Thymus (tissue), 11 donors: ENCODE measurements at regions not wholly inside any gene's neighbourhood (a gene's known extent, or its start where the extent isn't known, plus 50 kb on each side); places are given as distances from the start of the nearest gene placed in this dataset.
"Not testable (repeated sequence)": the region's sequence is repeated elsewhere in the genome, so short reads cannot be mapped to it uniquely, and the experiment has no call there.

ENCODE experiments used
- DNase-seq, 9 donors: peaks; one replicate each; pipeline ENCODE4 v3.0.0-alpha.2; 2013; ENCODE audit warnings: low spot score in 9 of 9, low read depth in 6 of 9, missing footprints in 1 of 9
- H3K27ac ChIP-seq, 2 donors: one replicate each; pipeline ENCODE4 v1.5.1; 2013; ENCODE audit warnings: control low read depth in 1 of 2, low read depth in 1 of 2, low read length in 1 of 2, mild to moderate bottlenecking in 1 of 2, moderate library complexity in 1 of 2
- H3K27me3 ChIP-seq, 2 donors: one replicate each; pipeline ENCODE4 v1.5.1; 2013; ENCODE audit warnings: low read length in 1 of 2; ENCODE audit not compliant: control insufficient read depth in 2 of 2, insufficient read depth in 1 of 2
- H3K36me3 ChIP-seq, 2 donors: one replicate each; pipeline ENCODE4 v1.5.1; 2013; ENCODE audit warnings: low read length in 1 of 2, mild to moderate bottlenecking in 1 of 2, moderate library complexity in 1 of 2; ENCODE audit not compliant: control insufficient read depth in 2 of 2, insufficient read depth in 2 of 2
- H3K4me1 ChIP-seq, 2 donors: one replicate each; pipeline ENCODE4 v1.5.1; 2013; ENCODE audit warnings: low read length in 2 of 2; ENCODE audit not compliant: control insufficient read depth in 2 of 2, insufficient read depth in 2 of 2
- H3K4me3 ChIP-seq, 2 donors: one replicate each; pipeline ENCODE4 v1.5.1; 2013; ENCODE audit warnings: low read length in 2 of 2, control low read depth in 1 of 2, mild to moderate bottlenecking in 1 of 2
- H3K9me3 ChIP-seq, 2 donors: one replicate each; pipeline ENCODE4 v1.5.1; 2013; ENCODE audit warnings: low read length in 1 of 2, mild to moderate bottlenecking in 1 of 2; ENCODE audit not compliant: control insufficient read depth in 2 of 2, insufficient read depth in 1 of 2
- WGBS: extraction: QIAGEN DNeasy Blood & Tissue Kit; methylation state at CpG from one replicate; pipeline ENCODE4 v1.1.7; 2013; 5-methylcytosine and 5-hydroxymethylcytosine counted together
- donor health status: healthy.

DNA sequence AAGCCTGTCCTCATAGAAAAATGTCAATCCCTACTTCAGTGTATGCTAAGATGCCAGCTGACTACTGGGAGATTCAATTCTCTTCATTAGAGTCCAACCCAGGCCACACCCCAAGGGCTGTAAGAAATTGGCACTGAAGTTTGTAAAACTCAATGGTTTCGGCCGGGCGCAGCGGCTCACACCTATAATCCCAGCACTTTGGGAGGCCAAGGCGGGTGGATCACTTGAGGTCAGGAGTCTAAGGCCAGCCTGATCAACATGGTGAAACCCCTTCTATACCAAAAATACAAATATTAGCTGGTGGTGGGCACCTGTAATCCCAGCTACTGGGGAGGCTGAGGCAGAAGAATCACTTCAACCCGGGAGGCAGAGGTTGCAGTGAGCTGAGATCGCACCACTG lies 169.2 kb downstream of the OR4M2 start:
- not testable (repeated sequence) for H3K27me3 ChIP-seq, H3K4me1 ChIP-seq, H3K27ac ChIP-seq, H3K4me3 ChIP-seq, DNase-seq, H3K36me3 ChIP-seq
- WGBS = 98% methylated on average over 7 of the region's 7 CpGs
- H3K9me3 ChIP-seq = peaks cover 0 to 11% of the 10 kb centered on the region in 2 donors

DNA sequence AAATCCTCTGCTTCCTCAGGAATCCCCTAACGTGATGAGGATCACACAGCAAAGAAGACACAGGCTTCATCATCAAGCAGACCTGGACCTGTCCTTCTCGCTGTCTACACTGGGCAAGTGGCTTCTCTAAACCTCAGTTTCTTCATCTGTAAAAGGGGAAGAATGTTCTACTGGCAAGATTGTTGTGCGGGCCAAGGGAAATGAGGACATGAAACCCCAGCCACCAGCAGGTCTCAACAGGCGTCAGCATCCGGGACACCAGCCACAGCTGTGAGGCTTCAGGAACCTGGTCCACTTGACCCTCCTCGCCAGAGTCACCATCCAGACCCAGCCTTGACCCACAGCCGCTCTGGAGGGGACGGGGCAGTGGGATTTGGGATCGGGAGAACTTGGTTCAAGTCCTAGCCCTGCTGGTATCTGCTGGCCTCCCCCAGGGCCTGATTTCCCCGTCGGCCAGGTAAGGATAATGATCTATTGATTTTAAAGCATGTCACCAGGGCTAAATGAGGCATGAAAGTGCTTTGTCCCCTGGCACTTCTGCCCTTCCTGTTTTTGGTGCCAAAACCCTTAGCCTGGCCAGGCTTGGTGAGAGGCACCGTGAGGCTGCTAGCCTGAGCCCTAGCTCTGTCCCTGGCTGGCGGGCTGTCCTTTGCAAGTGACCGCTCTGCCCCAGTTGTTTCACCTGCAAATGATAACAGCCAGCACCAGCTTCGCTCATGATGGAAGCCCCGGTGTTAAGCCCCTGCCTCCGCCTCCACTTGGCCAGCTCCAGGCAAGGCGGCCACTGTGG lies 170.4 kb downstream of the OR4M2 start:
- H3K4me3 ChIP-seq, H3K27ac ChIP-seq, H3K4me1 ChIP-seq, H3K27me3 ChIP-seq, DNase-seq, H3K36me3 ChIP-seq: not testable (repeated sequence)
- H3K9me3 ChIP-seq = peaks cover 0 to 11% of the 10 kb centered on the region in 2 donors
- 86% methylated on average over 18 of the region's 18 CpGs for WGBS

DNA sequence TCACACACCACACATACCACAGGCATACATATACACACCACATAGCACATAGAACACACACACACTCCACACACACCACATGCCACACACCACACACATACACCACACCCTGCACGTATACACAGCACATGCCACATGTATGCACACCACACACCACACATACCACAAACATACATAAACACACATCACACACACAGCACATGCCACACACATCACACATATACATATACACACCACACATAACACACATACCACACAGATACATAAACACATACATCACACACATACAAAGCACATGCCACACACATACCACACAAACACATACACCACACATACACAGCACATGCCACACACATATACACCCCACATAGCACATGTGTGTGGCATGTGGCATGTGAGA lies 171.1 kb downstream of the OR4M2 start:
- peaks cover 0 to 11% of the 10 kb centered on the region in 2 donors for H3K9me3 ChIP-seq
- no peak overlapping the region for H3K27ac ChIP-seq
- no peak for DNase-seq
- H3K27me3 ChIP-seq = no peaks in the 10 kb centered on the region
- H3K4me1 ChIP-seq = no peaks in the 10 kb centered on the region
- WGBS = 76% methylated on average over 1 of the region's 1 CpG
- H3K36me3 ChIP-seq = no peaks in the 10 kb centered on the region
- H3K4me3 ChIP-seq = no peak overlapping the region

DNA sequence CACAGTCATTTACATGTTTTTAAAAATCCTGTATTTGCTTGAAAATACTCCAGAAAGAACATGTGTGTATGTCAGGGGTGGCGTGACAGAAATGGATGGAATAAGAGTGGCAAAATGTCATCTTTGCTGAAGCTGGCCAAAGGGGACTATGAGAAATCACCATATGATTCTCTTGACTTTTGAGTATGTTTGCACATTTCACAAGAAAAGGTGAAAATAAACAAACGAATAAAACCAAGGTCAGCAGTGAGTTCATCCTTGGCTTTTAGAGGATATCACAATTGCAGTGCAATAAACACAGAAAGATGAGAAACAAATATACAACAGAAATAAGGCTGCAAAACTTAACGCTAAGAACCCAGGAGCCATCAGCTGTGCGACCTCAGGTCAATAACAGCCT lies 171.7 kb downstream of the OR4M2 start:
- not testable (repeated sequence) for H3K4me3 ChIP-seq, DNase-seq, H3K4me1 ChIP-seq, H3K27me3 ChIP-seq, H3K27ac ChIP-seq, H3K36me3 ChIP-seq
- H3K9me3 ChIP-seq = peaks cover 0 to 11% of the 10 kb centered on the region in 2 donors
- 74% methylated on average over 4 of the region's 4 CpGs for WGBS

DNA sequence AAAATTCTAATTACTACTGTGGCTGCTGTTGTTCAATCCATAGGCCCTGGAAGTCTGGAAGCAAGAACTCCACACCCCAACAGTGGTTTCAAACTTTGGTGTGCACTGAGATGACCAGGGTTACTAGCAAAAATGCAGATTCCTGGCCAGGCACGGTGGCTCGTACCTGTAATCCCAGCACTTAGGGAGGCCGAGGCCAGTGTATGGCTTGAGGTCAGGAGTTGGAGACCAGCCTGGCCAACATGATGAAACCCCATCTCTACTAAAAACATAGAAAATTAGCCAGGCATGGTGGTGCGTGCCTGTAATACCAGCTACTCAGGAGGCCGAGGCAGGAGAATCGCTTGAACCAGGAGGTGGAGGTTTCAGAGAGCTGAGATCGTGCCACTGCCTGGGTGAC lies 172.2 kb downstream of the OR4M2 start:
- not testable (repeated sequence) for DNase-seq, H3K4me1 ChIP-seq, H3K36me3 ChIP-seq, H3K4me3 ChIP-seq, H3K27ac ChIP-seq, H3K27me3 ChIP-seq
- peaks cover 4 to 14% of the 10 kb centered on the region in 2 donors for H3K9me3 ChIP-seq
- WGBS = 95% methylated on average over 7 of the region's 7 CpGs

- peaks cover 6 to 14% of the 10 kb centered on the region in 2 donors for H3K9me3 ChIP-seq
- H3K4me1 ChIP-seq, H3K27me3 ChIP-seq, H3K27ac ChIP-seq, DNase-seq, H3K4me3 ChIP-seq, H3K36me3 ChIP-seq: not testable (repeated sequence)
- WGBS = 82% methylated on average over 14 of the region's 14 CpGs
Measured at GRCh38 chr15:22253002-22253675, 172.8 kb downstream of the OR4M2 start.

DNA sequence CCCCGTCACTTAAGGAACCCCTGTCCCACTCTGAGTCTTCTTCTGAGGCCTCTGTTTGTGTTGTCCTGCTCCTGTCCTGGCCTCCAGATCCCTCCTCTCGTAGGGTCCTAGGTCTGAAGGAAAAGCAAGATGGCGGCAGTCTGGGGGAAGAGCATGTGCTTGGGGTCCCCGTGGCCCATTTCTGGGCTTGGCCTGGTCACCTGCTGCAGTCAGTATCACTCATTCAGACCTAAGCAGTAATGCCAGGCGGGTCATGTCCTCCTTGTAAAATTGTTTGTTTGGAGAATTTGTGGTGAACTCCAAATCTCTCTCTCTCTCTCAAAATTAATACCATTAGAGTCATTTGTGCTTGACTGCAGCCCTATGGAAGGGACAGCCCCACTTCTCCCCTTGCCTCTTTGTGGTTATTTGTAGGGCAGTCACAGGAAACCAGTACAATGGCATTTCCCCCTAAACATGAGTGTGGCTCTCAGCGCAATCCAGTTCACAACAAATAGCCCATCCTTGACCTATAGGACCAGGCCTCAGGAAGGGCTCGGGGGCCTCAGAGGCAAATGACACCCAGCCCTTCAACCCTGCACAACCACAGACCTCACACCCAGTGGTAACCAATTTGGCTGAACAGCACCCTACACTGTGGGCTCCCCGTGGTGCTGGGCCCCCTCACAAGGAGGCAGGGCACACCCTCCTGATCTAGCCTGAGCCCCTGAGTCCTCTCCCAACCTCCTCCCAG lies 173.5 kb downstream of the OR4M2 start:
- Histone ChIP-seq H3K27me3 (peaks cover 3 to 15% of the 10 kb centered on the region in 2 donors), H3K27ac (no peak overlapping the region), H3K36me3 (no peaks in the 10 kb centered on the region), H3K4me1 (no peaks in the 10 kb centered on the region), H3K9me3 (peaks cover 7 to 19% of the 10 kb centered on the region in 2 donors), H3K4me3 (no peak overlapping the region)
- WGBS = 63% methylated on average over 8 of the region's 8 CpGs
- no peak for DNase-seq

- H3K36me3 ChIP-seq, H3K4me3 ChIP-seq, DNase-seq, H3K4me1 ChIP-seq, H3K27ac ChIP-seq: not testable (repeated sequence)
- WGBS = 56% methylated on average over 14 of the region's 14 CpGs
- Histone ChIP-seq H3K9me3 (peaks cover 8 to 20% of the 10 kb centered on the region in 2 donors), H3K27me3 (peaks cover 3 to 21% of the 10 kb centered on the region in 2 donors)
Measured at GRCh38 chr15:22254409-22255045, 174.2 kb downstream of the OR4M2 start.
